ENCODE measurements at regions not wholly inside any gene's neighbourhood (a gene's known extent, or its start where the extent isn't known, plus 50 kb on each side); places are given as distances from the start of the nearest gene placed in this dataset.

DNA sequence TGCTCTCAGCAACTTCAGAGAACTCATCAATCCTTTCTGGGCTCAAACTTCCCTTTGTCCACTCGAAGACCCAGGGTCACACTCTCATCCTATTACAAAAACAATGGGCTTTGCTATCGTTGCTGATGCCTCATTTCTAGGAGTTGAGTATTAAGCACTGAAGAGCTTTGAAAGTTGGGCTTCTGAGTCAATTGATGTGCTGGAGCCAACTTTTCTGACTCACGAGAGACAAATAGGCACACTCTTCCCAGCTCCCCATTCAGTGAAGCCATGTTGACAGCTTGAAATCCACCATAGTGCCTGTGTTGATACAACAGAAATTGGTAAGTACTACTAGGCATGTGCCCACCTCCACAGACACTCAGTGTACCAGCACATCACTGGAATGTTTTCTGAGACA, 97.5 kb upstream of the PRSS58 start:
- DNase-seq, result no peak

DNA sequence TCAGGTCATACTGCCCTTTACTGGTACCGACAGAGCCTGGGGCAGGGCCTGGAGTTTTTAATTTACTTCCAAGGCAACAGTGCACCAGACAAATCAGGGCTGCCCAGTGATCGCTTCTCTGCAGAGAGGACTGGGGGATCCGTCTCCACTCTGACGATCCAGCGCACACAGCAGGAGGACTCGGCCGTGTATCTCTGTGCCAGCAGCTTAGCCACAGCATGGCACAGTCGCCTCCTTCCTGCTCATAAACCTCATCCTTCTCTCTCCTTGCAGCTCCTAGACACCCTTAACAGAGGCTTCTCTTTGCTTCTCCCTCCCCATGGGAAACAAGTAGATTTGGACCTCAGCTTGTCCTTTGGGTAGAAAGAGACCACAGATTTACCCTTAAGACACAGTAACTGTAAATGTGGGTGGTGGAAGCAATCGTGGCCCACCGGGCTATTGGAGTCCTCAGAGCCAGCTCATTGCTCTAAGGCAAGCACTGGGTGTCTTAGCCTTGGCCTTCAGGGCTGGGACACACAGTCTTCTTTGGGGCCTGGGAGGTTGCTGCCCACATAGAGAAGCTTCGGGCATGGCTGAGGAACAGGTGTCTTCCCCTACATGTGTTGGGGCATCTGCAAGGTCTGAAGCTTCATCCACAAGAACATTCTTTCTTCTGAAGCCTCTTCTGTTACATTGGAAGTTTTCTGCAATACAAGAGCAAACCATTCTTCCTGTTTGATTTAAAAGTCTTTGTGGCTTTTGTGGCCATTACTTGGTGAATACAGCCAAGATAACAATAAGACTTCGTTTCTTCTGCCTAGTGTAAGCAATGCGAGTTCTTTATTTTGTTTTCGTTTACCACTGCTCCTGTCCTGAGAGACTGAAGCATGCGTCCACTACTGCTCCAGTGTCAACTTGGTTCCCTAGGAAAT, 95.5 kb upstream of the PRSS58 start:
- no peak for DNase-seq

DNA sequence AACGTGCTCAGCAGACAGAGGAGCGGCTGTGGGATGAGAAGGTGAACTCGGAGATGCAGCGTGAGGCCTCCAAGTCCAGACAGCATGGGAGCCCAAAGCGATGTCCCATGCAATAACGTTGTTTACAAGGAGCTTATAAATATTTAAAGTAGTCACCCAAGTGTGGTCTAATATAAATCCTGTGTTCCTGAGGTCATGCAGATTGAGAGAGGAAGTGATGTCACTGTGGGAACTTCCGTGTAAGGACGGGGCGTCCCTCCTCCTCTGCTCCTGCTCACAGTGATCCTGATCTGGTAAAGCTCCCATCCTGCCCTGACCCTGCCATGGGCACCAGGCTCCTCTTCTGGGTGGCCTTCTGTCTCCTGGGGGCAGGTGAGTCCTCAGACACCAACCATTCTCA, 94.7 kb upstream of the PRSS58 start:
- no peak for DNase-seq

DNA sequence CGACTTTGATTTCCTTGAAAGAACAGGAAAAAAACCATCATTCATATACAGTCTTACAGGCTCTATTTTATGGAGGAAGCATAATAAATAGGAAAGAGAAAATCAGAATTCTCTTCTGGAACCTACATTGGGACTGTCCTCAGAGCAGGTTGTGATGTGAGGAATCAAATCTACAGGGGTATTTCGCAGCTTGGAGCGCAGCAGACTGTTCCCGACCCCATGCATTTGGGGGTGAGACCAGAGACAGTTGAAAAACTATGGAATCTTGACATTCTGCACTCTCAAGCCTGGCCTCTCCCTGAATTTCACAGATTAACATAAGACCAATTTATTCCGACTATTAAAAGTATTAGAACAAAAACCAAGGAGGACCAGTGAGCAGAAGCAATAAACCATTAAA, 93.3 kb upstream of the PRSS58 start:
- DNase-seq, result no peak

DNA sequence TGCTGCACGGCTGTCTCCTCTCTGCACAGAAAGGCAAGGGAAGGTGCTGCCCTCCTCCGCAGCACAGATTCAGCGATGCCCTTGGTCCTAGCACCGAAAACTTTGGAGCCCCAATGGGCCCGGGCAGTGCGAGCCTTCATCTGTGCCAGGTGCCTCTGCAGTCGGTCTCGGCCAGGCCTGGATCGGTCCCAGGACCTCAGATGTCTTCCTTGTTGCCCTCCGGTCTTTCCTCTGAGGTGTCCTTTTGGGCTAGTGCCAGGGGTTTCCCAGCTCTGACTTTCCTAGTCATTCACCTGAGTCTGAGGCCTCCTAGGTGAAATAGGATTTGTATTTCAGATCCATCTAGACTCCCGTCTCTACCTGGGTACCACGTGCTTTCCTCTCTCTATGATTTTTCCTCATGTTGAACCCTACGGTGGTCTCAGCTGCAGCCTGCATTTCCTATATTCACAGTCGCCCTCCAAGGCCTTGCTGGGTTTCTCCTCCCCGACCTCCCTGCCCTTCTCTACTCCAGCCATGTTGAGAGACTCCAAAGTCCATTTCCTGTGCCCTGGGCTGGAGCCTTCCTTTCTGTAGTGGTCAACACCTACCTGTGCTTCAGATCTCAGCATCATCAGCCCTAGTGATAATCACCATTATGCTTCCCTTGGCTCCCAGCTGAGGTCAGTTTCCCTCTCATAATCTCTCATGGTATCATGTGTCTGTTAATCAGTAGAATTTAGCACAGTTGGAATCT, 92.0 kb upstream of the PRSS58 start:
- no peak for DNase-seq

DNA sequence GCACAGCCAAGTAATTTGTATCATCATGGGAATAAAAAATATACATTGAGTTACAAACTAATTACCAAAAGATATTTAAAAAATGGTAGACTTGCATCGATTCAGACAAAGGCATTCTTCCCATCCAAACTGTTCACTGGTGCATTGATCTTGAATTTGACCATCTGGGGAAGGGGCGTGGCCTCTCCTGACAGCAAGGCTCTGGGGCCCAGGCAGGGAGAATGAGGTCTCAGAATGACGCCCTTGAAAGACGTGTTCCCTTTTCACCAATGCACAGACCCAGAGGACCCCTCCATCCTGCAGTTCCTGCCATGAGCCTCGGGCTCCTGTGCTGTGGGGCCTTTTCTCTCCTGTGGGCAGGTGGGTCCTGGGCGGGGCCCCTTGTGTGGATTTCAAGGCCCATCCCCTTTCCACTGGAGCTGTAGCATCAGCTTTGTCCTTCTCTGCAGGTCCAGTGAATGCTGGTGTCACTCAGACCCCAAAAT, 91.1 kb upstream of the PRSS58 start:
- DNase-seq, result no peak

DNA sequence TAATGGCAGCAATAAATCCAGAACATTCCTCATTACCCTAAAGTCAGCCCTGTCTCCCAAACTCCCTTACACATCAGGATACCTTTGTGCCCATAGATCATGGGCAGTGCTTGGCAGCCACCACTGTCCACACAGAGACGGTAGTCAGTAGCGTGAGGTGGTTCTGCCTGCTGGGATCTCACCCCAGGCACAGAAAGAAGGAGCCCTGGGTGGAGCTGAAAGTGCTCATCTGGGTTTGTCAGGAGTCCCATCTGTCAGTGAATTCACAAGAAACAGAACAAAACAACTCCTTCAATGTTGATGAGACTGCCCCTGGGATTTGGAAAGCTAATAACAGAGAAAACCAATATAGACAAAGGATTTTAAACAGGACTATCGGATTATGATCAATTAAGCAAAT, 90.2 kb upstream of the PRSS58 start:
- no peak for DNase-seq

DNA sequence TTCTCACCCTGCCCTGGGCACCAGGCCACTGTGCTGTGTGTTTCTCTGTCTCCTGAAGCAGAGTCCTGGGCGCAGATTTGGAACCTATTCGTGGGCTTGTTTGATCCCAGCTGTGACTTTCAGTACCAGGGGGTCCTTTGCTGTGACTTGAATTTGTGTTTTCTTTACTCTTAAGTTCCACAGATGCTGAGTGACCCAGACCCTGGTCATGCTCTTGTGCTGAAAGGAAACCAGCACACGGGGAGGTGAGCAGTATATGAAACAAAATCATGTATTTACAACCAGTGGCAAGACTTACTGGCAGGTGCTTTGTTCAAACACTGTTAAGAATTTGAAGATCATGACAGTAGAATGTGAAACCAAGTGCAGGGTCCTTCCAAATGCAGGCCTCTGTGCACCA, 89.2 kb upstream of the PRSS58 start:
- no peak for DNase-seq

DNA sequence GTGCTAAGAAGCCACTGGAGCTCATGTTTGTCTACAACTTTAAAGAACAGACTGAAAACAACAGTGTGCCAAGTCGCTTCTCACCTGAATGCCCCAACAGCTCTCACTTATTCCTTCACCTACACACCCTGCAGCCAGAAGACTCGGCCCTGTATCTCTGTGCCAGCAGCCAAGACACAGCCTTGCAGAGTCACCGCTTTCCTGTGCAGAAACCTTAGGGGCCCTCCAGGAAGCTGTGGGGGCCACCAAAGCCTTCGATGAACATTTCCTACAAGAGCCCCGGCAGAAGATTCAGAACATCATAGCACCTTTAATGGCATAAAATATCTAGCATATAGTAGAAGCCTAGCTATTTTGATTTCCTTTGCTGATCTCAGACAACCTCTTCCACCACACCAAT, 88.0 kb upstream of the PRSS58 start:
- no peak for DNase-seq

DNA sequence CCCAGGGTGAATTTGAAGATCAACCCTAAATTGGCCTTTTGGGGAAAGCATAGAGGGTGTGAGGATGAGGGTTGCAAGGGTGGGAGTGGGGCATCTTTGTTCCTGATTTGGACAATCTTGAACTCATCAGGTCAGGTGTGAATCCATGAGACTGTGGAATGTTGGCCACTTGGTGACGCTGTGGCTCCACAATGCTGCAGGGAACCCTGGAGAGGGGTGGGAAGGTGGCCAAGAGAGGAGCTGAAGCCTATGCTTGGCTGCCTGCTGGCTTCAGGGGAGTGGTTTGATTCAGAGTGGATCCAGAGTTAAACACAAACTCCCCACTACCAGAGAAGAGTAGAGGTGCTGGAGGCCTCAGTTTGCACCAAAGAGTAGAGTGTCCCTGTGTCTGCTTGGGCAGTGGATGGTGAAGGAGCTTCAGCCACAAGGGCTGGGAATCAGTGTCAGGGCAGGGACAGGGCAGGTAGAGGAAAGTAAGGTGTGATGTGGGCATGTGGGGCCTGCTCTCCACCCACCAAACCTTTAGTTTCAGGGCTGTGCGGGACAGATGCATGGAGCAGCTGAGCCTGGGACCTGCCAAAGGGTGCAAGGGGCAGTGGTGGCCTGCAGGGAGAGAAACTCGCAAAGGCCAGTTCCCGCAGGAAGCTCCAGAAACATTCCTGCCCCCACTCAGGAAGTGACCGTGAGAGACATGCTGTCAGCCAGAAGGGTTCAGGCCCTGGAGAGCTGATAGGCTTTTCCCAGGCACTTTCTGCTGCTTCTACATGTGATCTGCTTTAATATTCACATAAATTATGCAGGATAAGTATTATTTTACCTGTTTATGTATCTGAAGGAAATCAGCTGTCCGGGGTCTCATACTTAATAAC, 81.0 kb upstream of the PRSS58 start:
- peak; percentile 8 to 10 for DNase-seq

DNA sequence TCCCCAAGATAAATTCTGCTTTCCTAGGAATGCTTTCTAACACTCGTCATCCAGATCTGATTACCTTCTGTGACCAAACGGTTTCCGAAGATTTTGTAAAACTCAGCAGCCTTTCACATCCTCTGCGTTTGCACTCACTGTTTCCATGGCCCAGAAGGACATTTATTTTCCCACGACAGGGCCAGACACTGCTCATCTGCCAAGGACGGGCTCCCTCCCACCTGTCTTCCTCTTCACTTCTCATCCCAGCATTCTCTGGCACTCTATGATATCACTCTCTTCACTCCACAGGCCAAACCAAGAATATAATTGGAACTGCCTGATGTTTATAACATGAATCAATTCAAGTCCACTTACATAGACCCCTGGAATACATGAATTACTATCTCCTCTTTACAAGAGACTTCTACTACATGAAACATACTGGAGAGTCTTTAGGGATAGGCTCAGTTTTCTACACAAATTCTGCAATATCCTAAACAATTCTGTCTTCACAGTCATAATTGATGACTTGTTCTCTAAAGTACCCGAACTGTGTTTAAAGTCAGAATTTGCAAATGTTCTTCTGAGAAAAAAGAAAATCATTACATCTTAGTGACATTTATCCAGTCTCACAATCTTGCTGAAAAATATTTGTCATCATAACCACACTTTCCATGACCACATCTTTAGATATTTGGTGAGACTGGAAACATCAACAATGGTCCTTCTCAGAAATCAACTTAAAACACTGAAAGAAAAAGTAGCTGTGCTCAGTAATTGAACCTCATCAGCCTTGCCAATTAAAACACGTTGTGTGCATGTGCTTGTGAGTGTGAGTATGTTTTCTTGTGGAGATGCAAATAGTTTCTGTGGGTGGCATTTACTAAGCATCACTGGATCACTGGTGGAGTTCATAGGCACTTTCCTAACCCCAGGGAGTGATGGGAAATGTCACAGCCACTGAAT, 79.5 kb upstream of the PRSS58 start:
- DNase-seq, result no peak

DNA sequence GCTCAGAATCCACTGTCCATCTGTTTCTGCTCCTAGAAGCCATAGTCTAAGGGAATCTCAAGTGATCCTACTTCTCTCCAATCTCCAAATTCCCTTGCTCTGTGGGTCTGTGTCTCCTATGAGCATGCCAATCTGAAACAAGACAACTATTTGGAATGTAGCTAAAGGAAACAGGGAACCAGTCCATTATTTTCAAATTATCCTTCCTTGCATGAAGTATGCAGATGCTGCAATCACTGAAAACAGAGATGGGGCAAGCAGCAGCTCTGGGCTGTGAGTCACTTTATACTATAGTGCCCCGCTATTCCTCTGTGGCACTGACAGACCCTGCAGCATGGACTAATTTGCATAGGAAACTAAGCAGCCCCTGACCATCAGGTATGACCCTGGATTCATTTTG, 76.9 kb upstream of the PRSS58 start:
- no peak for DNase-seq

DNA sequence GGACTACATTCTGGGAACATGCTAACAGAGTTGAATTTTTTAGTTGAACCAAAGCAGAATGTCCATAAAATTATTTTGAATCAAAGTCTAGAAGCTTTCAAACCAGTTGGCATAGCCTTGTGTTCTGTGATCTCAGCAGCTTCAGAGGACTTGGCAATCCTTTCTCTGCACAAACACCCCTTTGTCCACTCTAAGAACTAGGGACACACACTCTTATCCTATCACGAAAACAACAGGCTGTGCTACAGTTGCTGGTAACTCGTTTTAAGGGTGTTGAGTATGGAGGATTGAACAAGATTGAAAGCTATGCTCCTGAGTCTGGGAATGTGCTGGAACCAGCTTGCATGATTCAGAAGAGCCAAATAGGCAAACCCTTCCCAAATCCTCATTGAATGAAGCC, 76.4 kb upstream of the PRSS58 start:
- no peak for DNase-seq

DNA sequence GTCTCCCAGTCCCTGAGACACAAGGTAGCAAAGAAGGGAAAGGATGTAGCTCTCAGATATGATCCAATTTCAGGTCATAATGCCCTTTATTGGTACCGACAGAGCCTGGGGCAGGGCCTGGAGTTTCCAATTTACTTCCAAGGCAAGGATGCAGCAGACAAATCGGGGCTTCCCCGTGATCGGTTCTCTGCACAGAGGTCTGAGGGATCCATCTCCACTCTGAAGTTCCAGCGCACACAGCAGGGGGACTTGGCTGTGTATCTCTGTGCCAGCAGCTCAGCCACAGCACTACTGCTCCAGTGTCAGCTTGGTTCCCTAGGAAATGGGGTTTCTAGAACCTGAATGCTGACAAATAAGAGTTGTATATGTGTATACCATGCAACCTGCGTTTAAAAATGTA, 74.6 kb upstream of the PRSS58 start:
- DNase-seq, result no peak

DNA sequence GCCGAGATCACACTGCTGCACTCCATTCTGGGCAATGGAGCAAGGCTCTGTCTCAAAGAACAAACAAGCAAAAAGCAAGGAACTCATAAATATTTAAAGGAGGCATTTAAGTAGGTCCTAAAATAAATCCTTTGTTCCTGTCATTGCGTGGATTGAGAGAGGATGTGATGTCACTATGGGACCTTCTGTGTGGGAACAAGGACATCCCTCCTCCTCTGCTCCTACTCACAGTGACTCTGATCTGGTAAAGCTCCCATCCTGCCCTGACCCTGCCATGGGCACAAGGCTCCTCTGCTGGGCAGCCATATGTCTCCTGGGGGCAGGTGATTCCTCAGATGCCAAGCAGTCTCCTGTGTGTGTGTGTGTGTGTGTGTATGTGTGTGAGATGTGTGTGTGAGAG, 74.1 kb upstream of the PRSS58 start:
- DNase-seq, result no peak

DNA sequence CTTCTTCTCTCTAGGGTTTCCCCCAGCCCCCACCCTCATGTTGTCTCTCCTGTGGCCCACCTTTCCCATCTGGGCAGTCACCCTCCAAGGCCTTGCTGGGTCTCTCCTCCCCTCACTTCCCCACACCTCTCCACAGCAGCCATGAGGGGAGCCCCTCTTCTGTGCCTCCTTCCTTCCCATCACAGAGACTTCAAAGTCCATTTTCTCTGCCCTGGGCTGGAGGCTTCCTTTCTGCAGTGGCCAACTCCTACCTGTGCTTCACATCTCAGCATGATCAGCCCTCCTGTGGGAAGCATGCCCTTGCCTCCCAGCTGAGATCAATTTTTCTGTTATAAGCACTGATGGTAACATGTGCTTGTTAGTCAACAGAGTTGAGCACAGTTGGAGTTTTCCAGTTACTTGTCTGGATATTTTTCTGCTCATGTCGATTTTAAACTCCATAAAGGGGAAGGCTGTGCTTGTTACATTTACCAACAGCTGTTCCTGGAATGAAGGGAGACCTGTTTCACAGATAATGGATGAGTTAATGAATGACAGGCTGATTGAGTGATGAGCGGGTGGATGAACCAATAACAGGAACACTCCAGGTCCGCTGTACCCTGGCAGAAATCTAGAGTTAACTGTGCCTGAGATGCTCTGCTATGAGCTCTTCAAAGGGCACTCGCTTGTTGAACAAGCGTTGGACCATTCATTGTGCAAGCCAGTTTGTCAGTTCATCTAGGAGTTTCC, 71.4 kb upstream of the PRSS58 start:
- no peak for DNase-seq

DNA sequence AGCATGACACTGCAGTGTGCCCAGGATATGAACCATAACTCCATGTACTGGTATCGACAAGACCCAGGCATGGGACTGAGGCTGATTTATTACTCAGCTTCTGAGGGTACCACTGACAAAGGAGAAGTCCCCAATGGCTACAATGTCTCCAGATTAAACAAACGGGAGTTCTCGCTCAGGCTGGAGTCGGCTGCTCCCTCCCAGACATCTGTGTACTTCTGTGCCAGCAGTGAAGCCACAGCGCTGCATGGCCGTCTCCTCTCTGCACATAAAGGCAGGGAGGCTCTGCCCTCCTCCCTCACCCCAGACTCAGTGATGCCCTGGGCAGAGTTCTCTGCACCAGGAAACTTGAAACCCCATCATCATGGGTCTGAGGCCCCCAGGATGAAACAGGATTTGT, 70.7 kb upstream of the PRSS58 start:
- DNase-seq, result no peak

DNA sequence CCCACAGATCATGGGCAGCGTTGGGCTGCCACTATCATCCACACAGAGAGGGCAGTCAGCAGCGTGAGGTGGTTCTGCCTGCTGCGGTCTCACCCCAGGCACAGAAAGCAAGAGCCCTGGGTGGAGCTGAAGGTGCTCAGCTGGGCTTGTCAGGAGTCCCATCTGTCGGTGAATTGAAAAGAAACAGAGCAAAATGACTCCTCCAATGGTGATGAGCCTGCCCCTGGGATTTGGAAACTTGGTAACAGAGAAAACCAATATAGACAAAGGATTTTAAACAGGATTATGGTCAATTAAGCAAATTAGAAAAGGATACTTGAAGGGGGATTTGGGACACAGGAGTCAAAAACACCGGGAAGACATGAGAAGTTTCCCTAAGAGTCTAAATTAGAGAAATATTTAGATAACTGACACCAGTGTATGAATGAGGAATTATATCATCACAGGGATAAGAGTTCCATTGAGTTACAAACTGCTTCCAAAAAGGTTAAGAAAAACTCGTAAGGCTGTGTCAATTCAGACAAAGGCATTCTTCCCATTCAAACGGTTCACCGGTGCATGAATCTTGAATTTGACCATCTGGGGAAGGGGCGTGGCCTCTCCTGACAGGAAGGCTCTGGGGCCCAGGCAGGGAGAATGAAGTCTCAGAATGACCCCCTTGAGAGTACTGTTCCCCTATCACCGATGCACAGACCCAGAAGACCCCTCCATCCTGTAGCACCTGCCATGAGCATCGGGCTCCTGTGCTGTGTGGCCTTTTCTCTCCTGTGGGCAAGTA, 70.0 kb upstream of the PRSS58 start:
- no peak for DNase-seq

DNA sequence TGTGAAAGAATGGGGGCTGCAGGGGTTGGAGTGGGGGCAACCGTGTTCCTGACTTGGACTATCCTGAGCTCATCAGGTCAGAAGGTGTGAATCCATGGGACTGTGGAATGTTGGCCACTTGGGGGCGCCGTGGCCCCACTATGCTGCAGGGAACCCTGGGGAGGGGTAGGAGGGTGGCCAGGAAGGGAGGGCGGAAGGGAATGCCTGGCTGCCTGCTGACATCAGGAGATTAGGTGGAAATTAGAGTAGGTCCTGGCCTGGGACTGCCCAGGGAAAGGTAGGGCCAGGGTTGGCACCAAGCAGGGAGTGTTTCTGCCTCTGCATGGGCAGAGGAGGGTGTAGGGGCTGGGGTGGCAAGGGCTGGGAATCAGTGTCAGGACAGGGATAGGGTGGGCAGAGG, 65.8 kb upstream of the PRSS58 start:
- peak; percentile 17 to 32 for DNase-seq

DNA sequence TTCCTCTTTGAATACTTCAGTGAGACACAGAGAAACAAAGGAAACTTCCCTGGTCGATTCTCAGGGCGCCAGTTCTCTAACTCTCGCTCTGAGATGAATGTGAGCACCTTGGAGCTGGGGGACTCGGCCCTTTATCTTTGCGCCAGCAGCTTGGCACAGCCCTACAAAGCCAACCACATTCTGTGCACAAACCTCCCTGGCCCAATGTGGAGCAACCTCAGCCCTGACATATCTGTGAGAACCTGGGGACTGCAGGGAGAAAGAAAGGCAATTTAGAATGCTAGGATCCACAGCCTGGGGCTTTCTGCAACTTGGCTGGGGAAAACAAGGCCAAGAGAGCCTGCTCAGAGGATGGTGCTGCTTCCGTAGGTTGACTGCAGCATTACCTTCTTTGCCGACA, 63.5 kb upstream of the PRSS58 start:
- no peak for DNase-seq

DNA sequence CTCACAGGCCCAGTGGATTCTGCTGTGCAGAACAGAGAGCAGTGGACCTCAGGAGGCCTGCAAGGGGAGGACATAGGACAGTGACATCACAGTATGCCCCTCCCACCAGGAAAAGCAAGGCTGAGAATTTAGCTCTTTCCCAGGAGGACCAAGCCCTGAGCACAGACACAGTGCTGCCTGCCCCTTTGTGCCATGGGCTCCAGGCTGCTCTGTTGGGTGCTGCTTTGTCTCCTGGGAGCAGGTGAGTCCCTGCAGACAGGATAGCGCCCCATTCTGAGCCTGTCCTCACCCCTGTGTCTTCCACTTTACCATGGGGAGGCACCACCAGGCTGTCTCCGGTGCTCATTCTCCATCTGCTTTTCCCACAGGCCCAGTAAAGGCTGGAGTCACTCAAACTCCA, 63.0 kb upstream of the PRSS58 start:
- DNase-seq, result no peak

All from AML-193 (cell line).